Uterus (tissue), 2 donors: ENCODE measurements at regions not wholly inside any gene's neighbourhood (a gene's known extent, or its start where the extent isn't known, plus 50 kb on each side); places are given as distances from the start of the nearest gene placed in this dataset.

Experiments
- CTCF ChIP-seq, 4 experiments: fragments of 200-600 bp in 2 of 4; fragments of 450-650 bp in 2 of 4; sonication (generic) in 2 of 4; IDR thresholded peaks; one replicate each; pipeline ENCODE4 v1.5.1; 2016 to 2019; ENCODE audit warnings: antibody characterized with exemption in 4 of 4, mild to moderate bottlenecking in 2 of 4, moderate library complexity in 1 of 4
- POLR2A ChIP-seq, 2 donors: fragments of 450-650 bp; IDR thresholded peaks; one replicate each; pipeline ENCODE4 v1.6.1; 2016; ENCODE audit warnings: antibody characterized with exemption in 2 of 2, mild to moderate bottlenecking in 1 of 2, moderate library complexity in 1 of 2

DNA sequence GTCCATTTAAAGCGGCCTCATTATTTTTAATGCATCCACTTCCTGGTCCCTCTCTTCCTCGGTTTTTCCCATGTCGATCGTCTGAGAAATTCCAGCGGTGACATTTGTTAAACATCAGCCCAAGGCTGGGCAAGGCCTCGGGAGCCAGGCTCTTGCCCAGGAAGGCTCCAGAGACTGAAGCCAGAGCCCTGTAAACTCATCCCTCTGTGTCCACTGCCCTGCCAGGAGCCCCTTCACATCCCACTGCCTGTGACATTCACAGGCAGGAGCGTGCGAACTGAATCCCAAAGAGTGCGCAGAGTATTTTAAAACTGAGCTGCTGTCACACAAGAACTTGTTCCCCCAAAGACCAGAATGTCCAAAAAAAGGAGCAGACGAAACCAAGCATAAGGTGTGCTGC is 56.5 kb upstream of the ANO1 start:
- TF ChIP-seq CTCF (IDR thresholded peaks at IDR 0.05) (no peak), POLR2A (IDR thresholded peaks at IDR 0.05) (no peak)
